SH-SY5Y (cell line): ENCODE measurements at regions not wholly inside any gene's neighbourhood (a gene's known extent, or its start where the extent isn't known, plus 50 kb on each side); places are given as distances from the start of the nearest gene placed in this dataset.
A peak's percentile ranks its signal among the peaks of the same experiment; 100 is the strongest.

Experiments
- GATA2 ChIP-seq: IDR thresholded peaks from 2 replicates; pipeline ENCODE4 v1.6.1; 2011; ENCODE audit warnings: mild to moderate bottlenecking, low read depth, low read length
- GATA3 ChIP-seq: IDR thresholded peaks from 2 replicates; pipeline ENCODE4 v1.6.1; 2011; ENCODE audit warnings: low read depth, mild to moderate bottlenecking, low read length, moderate library complexity

GRCh38 chr3:30535525-30535924 is 70.9 kb upstream of the TGFBR2 start:
- no peak for TF ChIP-seq GATA3
- TF ChIP-seq GATA2, result no peak

DNA sequence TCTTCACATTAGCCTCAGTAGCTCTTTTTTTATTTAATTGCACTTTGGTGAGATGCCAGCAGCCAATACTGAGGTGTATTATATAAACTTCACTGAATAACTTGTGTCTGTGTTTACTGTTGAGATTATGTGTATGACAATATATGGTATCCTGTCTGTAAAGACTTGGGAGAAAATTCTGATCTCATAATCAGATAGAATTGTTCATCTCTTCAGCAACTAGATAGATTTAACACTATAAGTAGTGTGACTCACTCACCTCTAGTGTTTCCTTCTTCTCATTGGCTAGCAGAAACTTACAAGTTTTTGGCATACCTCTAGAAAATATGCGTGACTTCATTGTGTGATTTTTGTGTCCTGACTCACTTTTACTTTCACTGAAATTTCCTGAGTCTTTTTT is 67.6 kb upstream of the TGFBR2 start:
- TF ChIP-seq GATA3 (no peak), GATA2 (no peak)

- TF ChIP-seq GATA3 (no peak), GATA2 (no peak)
These were observed 67.2 kb upstream of the TGFBR2 start for GRCh38 chr3:30539206-30539605.

GRCh38 chr3:30539772-30540171 is 66.6 kb upstream of the TGFBR2 start:
- no peak for TF ChIP-seq GATA2

GRCh38 chr3:30542897-30543296 is 63.5 kb upstream of the TGFBR2 start:
- TF ChIP-seq GATA2 (no peak), GATA3 (no peak)

GRCh38 chr3:30544812-30545211 is 61.6 kb upstream of the TGFBR2 start:
- TF ChIP-seq GATA2 (no peak), GATA3 (no peak)

- TF ChIP-seq GATA2 (no peak), GATA3 (no peak)
These were observed 59.5 kb upstream of the TGFBR2 start for GRCh38 chr3:30546934-30547333.

DNA sequence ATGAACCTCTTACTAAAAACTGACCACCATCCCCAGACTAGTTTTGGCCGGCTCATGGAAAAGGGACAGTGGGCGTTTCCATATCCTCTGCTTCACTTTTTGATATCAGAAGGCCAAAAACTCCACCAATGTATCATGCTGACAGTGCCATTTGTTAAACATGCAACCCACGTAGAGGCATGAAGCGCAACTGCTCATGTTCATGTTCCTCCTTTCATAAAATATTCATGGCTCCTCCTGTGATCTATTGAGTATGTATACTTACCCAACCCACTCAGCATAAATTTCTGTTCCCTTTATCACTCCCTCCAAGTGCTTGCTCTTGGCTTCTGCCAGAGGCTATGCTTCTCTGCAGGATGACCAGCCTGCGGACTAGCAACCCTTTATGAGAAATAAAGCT is 58.7 kb upstream of the TGFBR2 start:
- TF ChIP-seq GATA3 (no peak), GATA2 (no peak)

DNA sequence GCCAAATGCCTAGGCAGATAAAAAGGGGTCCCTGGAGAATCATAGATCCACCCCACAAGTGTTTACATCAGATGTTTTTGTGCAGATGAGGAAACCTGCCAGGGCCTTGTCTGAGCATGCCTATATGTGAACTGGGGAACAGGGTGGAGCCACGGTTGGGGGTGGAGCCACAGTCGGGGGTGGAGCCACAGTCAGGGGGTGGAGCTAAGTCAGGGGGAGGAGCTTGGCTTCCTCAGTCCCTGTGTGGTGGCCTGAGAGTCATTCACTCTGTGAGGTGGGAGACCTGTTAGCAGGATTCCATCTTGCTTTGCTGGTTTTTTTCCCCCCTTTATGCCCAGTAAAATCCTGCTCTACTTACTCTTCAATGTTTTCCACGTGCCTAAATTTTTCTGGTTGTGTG is 57.8 kb upstream of the TGFBR2 start:
- TF ChIP-seq GATA2 (no peak), GATA3 (no peak)

- TF ChIP-seq GATA3, result no peak
- no peak for TF ChIP-seq GATA2
These were observed 56.8 kb upstream of the TGFBR2 start for GRCh38 chr3:30549600-30549999.

- no peak for TF ChIP-seq GATA2
- no peak for TF ChIP-seq GATA3
These were observed 56.2 kb upstream of the TGFBR2 start for GRCh38 chr3:30550246-30550645.

- no peak for TF ChIP-seq GATA3
- peak; percentile 37; the same call in 1 of the 2 replicates for TF ChIP-seq GATA2
These were observed 55.1 kb upstream of the TGFBR2 start for GRCh38 chr3:30551266-30551665.

GRCh38 chr3:30551927-30552326 is 54.5 kb upstream of the TGFBR2 start:
- TF ChIP-seq GATA3 (no peak), GATA2 (no peak)

GRCh38 chr3:30553641-30554316 is 52.6 kb upstream of the TGFBR2 start:
- TF ChIP-seq GATA3 (no peak), GATA2 (no peak)

DNA sequence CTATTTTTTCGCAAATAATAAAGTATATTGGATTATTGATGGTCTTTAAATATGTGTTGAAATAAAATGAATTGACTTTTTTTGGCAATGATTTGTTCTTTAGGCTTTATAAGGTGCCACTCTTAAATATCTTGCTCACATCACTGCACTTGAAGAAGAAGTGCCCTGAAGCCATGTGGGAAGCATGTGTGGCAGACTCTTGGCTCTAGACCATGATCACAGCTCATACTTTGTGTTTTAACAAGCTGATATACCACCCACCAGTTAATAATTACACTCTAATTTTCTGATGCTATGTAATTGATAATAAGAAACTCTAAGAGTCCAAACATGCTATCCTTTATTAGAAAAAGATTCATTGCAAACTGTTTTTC is 52.1 kb upstream of the TGFBR2 start:
- TF ChIP-seq GATA3 (no peak), GATA2 (no peak)

DNA sequence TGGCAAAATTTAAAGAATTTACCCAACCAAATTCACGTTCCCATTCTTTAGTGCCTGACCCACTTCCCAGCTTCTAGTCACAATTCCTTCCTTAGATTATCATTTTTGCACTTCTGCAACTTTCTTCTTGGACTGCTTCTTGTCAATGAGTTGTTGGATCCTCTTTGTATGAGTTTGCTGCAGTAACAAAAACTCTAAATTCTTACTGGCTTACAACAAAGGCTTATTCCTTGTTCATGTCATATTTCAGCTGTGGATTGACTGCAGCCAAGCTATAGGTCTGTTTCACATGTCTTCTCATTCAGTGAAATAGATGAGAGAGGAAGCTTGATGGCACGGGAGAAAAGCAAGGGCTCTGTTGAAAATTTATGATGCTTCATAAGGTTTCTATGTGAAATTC is 50.4 kb upstream of the TGFBR2 start:
- TF ChIP-seq GATA3 (no peak), GATA2 (no peak)
